Activated CD8-positive, alpha-beta T cell treated with anti-CD3 and anti-CD28 coated beads for 36 hours (primary cell): ENCODE measurements at regions not wholly inside any gene's neighbourhood (a gene's known extent, or its start where the extent isn't known, plus 50 kb on each side); places are given as distances from the start of the nearest gene placed in this dataset.

Source experiments
- ATAC-seq: fragments of 200-7000 bp; cut with Tn5 transposase; one replicate; pipeline ENCODE4 v1.10.0; 2021; ENCODE audit warnings: mild to moderate bottlenecking, moderate library complexity
- CTCF ChIA-PET: fragments of 350-600 bp; sonication (Branson Sonifier 250); formaldehyde crosslinking; loops from one replicate; lab custom pipeline; 2021; ENCODE audit warnings: antibody characterized with exemption; lab: Charles Lee
- POLR2A ChIA-PET: fragments of 350-600 bp; sonication (Branson Sonifier 250); formaldehyde crosslinking; loops from one replicate; lab custom pipeline; 2021; ENCODE audit warnings: antibody characterized with exemption; lab: Charles Lee
- DNase-seq: peaks from one replicate; pipeline ENCODE4 v3.0.0-alpha.2; 2020
- H3K27ac Mint-ChIP-seq: one replicate; pipeline ENCODE4 v1.8.0; 2021; ENCODE audit warnings: mild to moderate bottlenecking, mixed read lengths
- H3K27me3 Mint-ChIP-seq: one replicate; pipeline ENCODE4 v1.8.0; 2021; ENCODE audit warnings: mixed read lengths
- H3K36me3 Mint-ChIP-seq: one replicate; pipeline ENCODE4 v1.8.0; 2021; ENCODE audit warnings: low read depth, mixed read lengths
- H3K4me1 Mint-ChIP-seq: one replicate; pipeline ENCODE4 v1.8.0; 2021; ENCODE audit warnings: low read depth, mixed read lengths
- H3K4me3 Mint-ChIP-seq: one replicate; pipeline ENCODE4 v1.8.0; 2021; ENCODE audit warnings: mild to moderate bottlenecking, moderate library complexity, mixed read lengths
- H3K9me3 Mint-ChIP-seq: one replicate; pipeline ENCODE4 v1.8.0; 2021; ENCODE audit warnings: mixed read lengths
- CTCF ChIP-seq: fragments of 200-600 bp; IDR thresholded peaks from one replicate; pipeline ENCODE4 v1.8.0; 2022; ENCODE audit warnings: antibody characterized with exemption, mild to moderate bottlenecking
- intact Hi-C: fragments of 100-400 bp; cut with micrococcal nuclease; formaldehyde crosslinking; loops from one replicate; pipeline ENCODE4 v1.10.0; 2022

- H3K4me3 Mint-ChIP-seq = no peak overlapping the region
- no peaks in the 10 kb centered on the region for H3K27me3 Mint-ChIP-seq
- intact Hi-C loops = no loop called here
- DNase-seq (no peak), ATAC-seq (no peak)
- ChIA-PET CTCF (no interaction called here), POLR2A (no interaction called here)
- H3K36me3 Mint-ChIP-seq = no peaks in the 10 kb centered on the region
- H3K4me1 Mint-ChIP-seq = no peaks in the 10 kb centered on the region
- peaks cover 2% of the 10 kb centered on the region for H3K9me3 Mint-ChIP-seq
- TF ChIP-seq CTCF = no peak
- H3K27ac Mint-ChIP-seq = no peak overlapping the region
Observed at GRCh38 chr5:125289606-125290005, 543.2 kb upstream of the ZNF608 start.

GRCh38 chr5:125290935-125291334, 544.5 kb upstream of the ZNF608 start:
- ATAC-seq (no peak), DNase-seq (no peak)
- ChIA-PET POLR2A (no interaction called here), CTCF (no interaction called here)
- Mint-ChIP-seq H3K4me1 (no peaks in the 10 kb centered on the region), H3K27me3 (no peaks in the 10 kb centered on the region), H3K36me3 (no peaks in the 10 kb centered on the region), H3K27ac (no peak overlapping the region), H3K9me3 (no peaks in the 10 kb centered on the region), H3K4me3 (no peak overlapping the region)
- no peak for TF ChIP-seq CTCF
- intact Hi-C loops = no loop called here

GRCh38 chr5:125291447-125291846, 545.0 kb upstream of the ZNF608 start:
- ChIA-PET CTCF (no interaction called here), POLR2A (no interaction called here)
- Mint-ChIP-seq H3K4me3 (no peak overlapping the region), H3K9me3 (no peaks in the 10 kb centered on the region), H3K27me3 (no peaks in the 10 kb centered on the region), H3K36me3 (no peaks in the 10 kb centered on the region), H3K4me1 (no peaks in the 10 kb centered on the region), H3K27ac (no peak overlapping the region)
- no peak for DNase-seq
- ATAC-seq = no peak
- intact Hi-C loops = no loop called here
- no peak for TF ChIP-seq CTCF

- DNase-seq = no peak
- no peaks in the 10 kb centered on the region for H3K9me3 Mint-ChIP-seq
- H3K27ac Mint-ChIP-seq = no peak overlapping the region
- no peaks in the 10 kb centered on the region for H3K36me3 Mint-ChIP-seq
- no peak overlapping the region for H3K4me3 Mint-ChIP-seq
- ATAC-seq = no peak
- intact Hi-C loops = no loop called here
- POLR2A ChIA-PET = no interaction called here
- TF ChIP-seq CTCF = no peak
- CTCF ChIA-PET = no interaction called here
- H3K4me1 Mint-ChIP-seq = no peaks in the 10 kb centered on the region
- H3K27me3 Mint-ChIP-seq = no peaks in the 10 kb centered on the region
Observed at GRCh38 chr5:125293223-125293622, 546.8 kb upstream of the ZNF608 start.

GRCh38 chr5:125293726-125294125, 547.3 kb upstream of the ZNF608 start:
- no peak overlapping the region for H3K4me3 Mint-ChIP-seq
- H3K9me3 Mint-ChIP-seq = no peaks in the 10 kb centered on the region
- ChIA-PET CTCF (no interaction called here), POLR2A (no interaction called here)
- ATAC-seq (no peak), DNase-seq (no peak)
- intact Hi-C loops = no loop called here
- H3K27ac Mint-ChIP-seq = no peak overlapping the region
- TF ChIP-seq CTCF = no peak
- H3K27me3 Mint-ChIP-seq = no peaks in the 10 kb centered on the region
- H3K4me1 Mint-ChIP-seq = no peaks in the 10 kb centered on the region
- no peaks in the 10 kb centered on the region for H3K36me3 Mint-ChIP-seq
